Hepatocyte (in vitro differentiated cells): ENCODE measurements at regions not wholly inside any gene's neighbourhood (a gene's known extent, or its start where the extent isn't known, plus 50 kb on each side); places are given as distances from the start of the nearest gene placed in this dataset.

Source experiments
- CTCF ChIP-seq: fragments of 200-600 bp; sonication (generic); IDR thresholded peaks from 2 replicates; pipeline ENCODE4 v1.5.1; 2016; ENCODE audit warnings: antibody characterized with exemption, mild to moderate bottlenecking; ENCODE audit not compliant: poor library complexity
- EZH2 ChIP-seq: fragments of 200-600 bp; sonication (generic); IDR thresholded peaks from 2 replicates; pipeline ENCODE4 v1.6.1; 2016; ENCODE audit warnings: antibody characterized with exemption, mild to moderate bottlenecking, borderline replicate concordance
- EZH2phosphoT487 ChIP-seq: fragments of 200-600 bp; sonication (generic); IDR thresholded peaks from one replicate; pipeline ENCODE4 v1.6.1; 2018; ENCODE audit warnings: antibody characterized with exemption, mild to moderate bottlenecking, low read depth, moderate library complexity; ENCODE audit not compliant: unreplicated experiment, severe bottlenecking

- TF ChIP-seq CTCF: no peak
- no peak for TF ChIP-seq EZH2
- no peak for TF ChIP-seq EZH2phosphoT487
These were observed 101.5 kb upstream of the NEDD4L start for GRCh38 chr18:57942493-57942892.
